Tibial nerve (tissue), 4 donors: ENCODE measurements at regions not wholly inside any gene's neighbourhood (a gene's known extent, or its start where the extent isn't known, plus 50 kb on each side); places are given as distances from the start of the nearest gene placed in this dataset.

Experiments
- DNase-seq, 2 donors: peaks; one replicate each; pipeline ENCODE4 v3.0.0-alpha.2; 2019; ENCODE audit warnings: low spot score in 2 of 2
- H3K27ac ChIP-seq, 4 donors: fragments of 200-600 bp; sonication (generic) in 3 of 4; one replicate each; pipeline ENCODE4 v1.5.1; 2017 to 2019; ENCODE audit warnings: mild to moderate bottlenecking in 1 of 4
- H3K27me3 ChIP-seq, 2 donors: fragments of 200-600 bp; sonication (generic) in 1 of 2; one replicate each; pipeline versions ENCODE4 v1.5.1 to v1.6.0; 2017 to 2019
- H3K36me3 ChIP-seq, 3 donors: fragments of 200-600 bp; sonication (generic); one replicate each; pipeline ENCODE4 v1.5.1; 2018 to 2019
- H3K4me1 ChIP-seq, 4 donors: fragments of 200-600 bp; sonication (generic) in 3 of 4; one replicate each; pipeline ENCODE4 v1.5.1; 2017 to 2019
- H3K4me3 ChIP-seq, 4 donors: fragments of 200-600 bp; sonication (generic) in 3 of 4; one replicate each; pipeline ENCODE4 v1.5.1; 2017 to 2019; ENCODE audit warnings: mild to moderate bottlenecking in 1 of 4, moderate library complexity in 1 of 4
- H3K9me3 ChIP-seq, 4 donors: fragments of 200-600 bp; sonication (generic) in 3 of 4; one replicate each; pipeline ENCODE4 v1.5.1; 2017 to 2019
- CTCF ChIP-seq, 5 experiments: fragments of 200-600 bp in 3 of 5; fragments of 450-650 bp in 2 of 5; sonication (generic) in 3 of 5; IDR thresholded peaks; one replicate each; pipeline ENCODE4 v1.5.1; 2016 to 2019; ENCODE audit warnings: antibody characterized with exemption in 5 of 5, mild to moderate bottlenecking in 3 of 5, moderate library complexity in 2 of 5
- EP300 ChIP-seq, 2 donors: sonication (generic); formaldehyde crosslinking; IDR thresholded peaks; one replicate each; pipeline ENCODE4 v1.6.1; 2017; ENCODE audit warnings: antibody characterized with exemption in 2 of 2, mild to moderate bottlenecking in 1 of 2
- POLR2A ChIP-seq, 2 donors: fragments of 450-650 bp; IDR thresholded peaks; one replicate each; pipeline ENCODE4 v1.6.1; 2017; ENCODE audit warnings: antibody characterized with exemption in 2 of 2, mild to moderate bottlenecking in 2 of 2, moderate library complexity in 2 of 2
- WGBS, 2 donors: methylation state at CpG; one replicate each; pipeline ENCODE4 v1.1.5; 2018; 5-methylcytosine and 5-hydroxymethylcytosine counted together

- no peak for DNase-seq
These were observed 255.1 kb upstream of the CSF3R start for GRCh38 chr1:36737767-36738166.

GRCh38 chr1:36737038-36737555, 254.4 kb upstream of the CSF3R start:
- no peak for DNase-seq
- Histone ChIP-seq H3K36me3 (no peaks in the 10 kb centered on the region), H3K4me1 (no peaks in the 10 kb centered on the region), H3K9me3 (peaks cover 0 to 6% (median 0%) of the 10 kb centered on the region in 4 donors), H3K4me3 (no peak overlapping the region), H3K27me3 (peaks cover 0 to 9% of the 10 kb centered on the region in 2 donors), H3K27ac (no peak overlapping the region)
- WGBS, 2 donors = 61 to 68% methylated on average over 5 of the region's 5 CpGs
- no peak for TF ChIP-seq POLR2A (IDR thresholded peaks at IDR 0.05)
- no peak for TF ChIP-seq CTCF (IDR thresholded peaks at IDR 0.05)
- TF ChIP-seq EP300 (IDR thresholded peaks at IDR 0.05) = no peak

More at GRCh38 chr1:36737767-36738166, 255.1 kb upstream of the CSF3R start:
- H3K27me3 ChIP-seq = peaks cover 0 to 9% of the 10 kb centered on the region in 2 donors
- 46 to 47% methylated on average over 11 of the region's 11 CpGs for WGBS, 2 donors
- H3K27ac ChIP-seq = no peak overlapping the region
- no peak for TF ChIP-seq EP300 (IDR thresholded peaks at IDR 0.05)
- TF ChIP-seq CTCF (IDR thresholded peaks at IDR 0.05) = no peak
- no peak for TF ChIP-seq POLR2A (IDR thresholded peaks at IDR 0.05)
- no peak overlapping the region for H3K4me3 ChIP-seq
- H3K9me3 ChIP-seq = peaks cover 0 to 6% (median 0%) of the 10 kb centered on the region in 4 donors
- no peaks in the 10 kb centered on the region for H3K36me3 ChIP-seq
- no peaks in the 10 kb centered on the region for H3K4me1 ChIP-seq

GRCh38 chr1:36735939-36736730, 253.4 kb upstream of the CSF3R start:
- 60 to 63% methylated on average over 18 of the region's 18 CpGs for WGBS, 2 donors
- no peak for DNase-seq
- Histone ChIP-seq H3K27ac (no peak overlapping the region), H3K27me3 (peaks cover 0 to 9% of the 10 kb centered on the region in 2 donors), H3K4me1 (no peaks in the 10 kb centered on the region), H3K4me3 (no peak overlapping the region), H3K36me3 (no peaks in the 10 kb centered on the region), H3K9me3 (peaks cover 0 to 4% (median 0%) of the 10 kb centered on the region in 4 donors)
- no peak for TF ChIP-seq EP300 (IDR thresholded peaks at IDR 0.05)
- TF ChIP-seq CTCF (IDR thresholded peaks at IDR 0.05) = no peak
- no peak for TF ChIP-seq POLR2A (IDR thresholded peaks at IDR 0.05)

GRCh38 chr1:36735436-36735835, 252.7 kb upstream of the CSF3R start:
- WGBS, 2 donors = 89 to 94% methylated on average over 4 of the region's 4 CpGs
- no peak overlapping the region for H3K4me3 ChIP-seq
- no peak for DNase-seq
- no peaks in the 10 kb centered on the region for H3K36me3 ChIP-seq
- H3K27me3 ChIP-seq = peaks cover 0 to 9% of the 10 kb centered on the region in 2 donors
- no peaks in the 10 kb centered on the region for H3K4me1 ChIP-seq
- no peak for TF ChIP-seq EP300 (IDR thresholded peaks at IDR 0.05)
- TF ChIP-seq CTCF (IDR thresholded peaks at IDR 0.05) = no peak
- no peak for TF ChIP-seq POLR2A (IDR thresholded peaks at IDR 0.05)
- no peak overlapping the region for H3K27ac ChIP-seq
- no peaks in the 10 kb centered on the region for H3K9me3 ChIP-seq

- no peaks in the 10 kb centered on the region for H3K4me1 ChIP-seq
- H3K9me3 ChIP-seq = no peaks in the 10 kb centered on the region
- H3K27ac ChIP-seq = no peak overlapping the region
- no peak for DNase-seq
- WGBS, 2 donors = 53 to 57% methylated on average over 2 of the region's 2 CpGs
- no peaks in the 10 kb centered on the region for H3K36me3 ChIP-seq
- TF ChIP-seq EP300 (IDR thresholded peaks at IDR 0.05) = no peak
- no peak for TF ChIP-seq CTCF (IDR thresholded peaks at IDR 0.05)
- TF ChIP-seq POLR2A (IDR thresholded peaks at IDR 0.05) = no peak
- H3K4me3 ChIP-seq = no peak overlapping the region
- peaks cover 0 to 9% of the 10 kb centered on the region in 2 donors for H3K27me3 ChIP-seq
These were observed 251.6 kb upstream of the CSF3R start for GRCh38 chr1:36734356-36734755.
